PC-3 (cell line): ENCODE measurements at regions not wholly inside any gene's neighbourhood (a gene's known extent, or its start where the extent isn't known, plus 50 kb on each side); places are given as distances from the start of the nearest gene placed in this dataset.

Experiments used
- ATAC-seq: fragments of 200-7000 bp; cut with Tn5 transposase; 2 replicates; pipeline ENCODE4 v1.9.1; 2020; ENCODE audit warnings: mild to moderate bottlenecking, moderate library complexity
- BruUV-seq: library from RNA; stranded (reverse); fragments of 400-500 nt; replicated peaks from 2 replicates; lab custom pipeline; 2021; lab: Mats Ljungman, UMichigan
- CTCF ChIA-PET: fragments of 300-600 bp; sonication (Branson Sonifier 250); formaldehyde crosslinking; loops from one replicate; lab custom pipeline; 2022; ENCODE audit warnings: antibody characterized with exemption; lab: Charles Lee
- POLR2A ChIA-PET: fragments of 300-600 bp; sonication (Branson Sonifier 250); formaldehyde crosslinking; loops from one replicate; lab custom pipeline; 2022; ENCODE audit warnings: antibody characterized with exemption; ENCODE audit not compliant: unreplicated experiment; lab: Charles Lee
- DNase-seq: peaks from one replicate; pipeline ENCODE4 v3.0.0-alpha.2; 2015
- H2AFZ ChIP-seq: fragments of 300-600 bp; sonication (generic); 2 replicates; pipeline ENCODE4 v1.6.0; 2016; ENCODE audit warnings: antibody characterized with exemption, low read length
- H3F3A ChIP-seq: fragments of 300-600 bp; sonication (generic); one replicate; pipeline ENCODE4 v1.6.0; 2017; ENCODE audit warnings: antibody characterized with exemption, low read length, control low read depth, mild to moderate bottlenecking; ENCODE audit not compliant: unreplicated experiment
- H3K27ac ChIP-seq: fragments of 300-600 bp; sonication (generic); 2 replicates; pipeline ENCODE4 v1.5.1; 2016; ENCODE audit warnings: mild to moderate bottlenecking, low read length
- H3K27me3 ChIP-seq: fragments of 300-600 bp; sonication (generic); 2 replicates; pipeline ENCODE4 v1.6.1; 2016; ENCODE audit warnings: low read length, mixed read lengths
- H3K36me3 ChIP-seq: fragments of 300-600 bp; sonication (generic); 2 replicates; pipeline ENCODE4 v1.6.1; 2016; ENCODE audit warnings: low read depth, mixed run types, low read length, mixed read lengths
- H3K4me1 ChIP-seq: fragments of 300-600 bp; sonication (generic); 2 replicates; pipeline ENCODE4 v1.5.1; 2016; ENCODE audit warnings: low read length; ENCODE audit not compliant: insufficient read depth
- H3K4me2 ChIP-seq: fragments of 300-600 bp; sonication (generic); 2 replicates; pipeline ENCODE4 v1.6.0; 2016; ENCODE audit warnings: low read length
- H3K4me3 ChIP-seq: fragments of 300-600 bp; sonication (generic); 2 replicates; pipeline ENCODE4 v1.5.1; 2016; ENCODE audit warnings: mild to moderate bottlenecking, low read length, mixed read lengths
- H3K79me2 ChIP-seq: fragments of 300-600 bp; sonication (generic); 2 replicates; pipeline ENCODE4 v1.6.1; 2017; ENCODE audit warnings: low read length, mixed read lengths
- H3K9ac ChIP-seq: fragments of 300-600 bp; sonication (generic); 2 replicates; pipeline ENCODE4 v1.6.0; 2016; ENCODE audit warnings: mild to moderate bottlenecking, low read length
- H3K9me2 ChIP-seq: fragments of 300-600 bp; sonication (generic); replicated peaks from 2 replicates; pipeline ENCODE4 v1.6.1; 2016; ENCODE audit warnings: mixed run types, low read length, mixed read lengths
- H3K9me3 ChIP-seq: fragments of 300-600 bp; sonication (generic); 2 replicates; pipeline ENCODE4 v1.6.1; 2016; ENCODE audit warnings: low read length, mixed read lengths
- H4K20me1 ChIP-seq: fragments of 300-600 bp; sonication (generic); 2 replicates; pipeline ENCODE4 v1.6.1; 2016; ENCODE audit warnings: low read length, mixed read lengths
- CTCF ChIP-seq: fragments of 300-600 bp; sonication (generic); conservative IDR thresholded peaks from 2 replicates; pipeline ENCODE4 v1.5.1; 2017; ENCODE audit warnings: antibody characterized with exemption, low read depth, mild to moderate bottlenecking, low read length
- EZH2 ChIP-seq: fragments of 300-600 bp; sonication (generic); IDR thresholded peaks from one replicate; pipeline ENCODE4 v1.6.1; 2017; ENCODE audit warnings: antibody characterized with exemption, mild to moderate bottlenecking, low read length; ENCODE audit not compliant: unreplicated experiment
- EZH2phosphoT487 ChIP-seq: fragments of 300-600 bp; sonication (generic); IDR thresholded peaks from 2 replicates; pipeline ENCODE4 v1.6.1; 2018; ENCODE audit warnings: mild to moderate bottlenecking, antibody characterized with exemption, low read length, borderline replicate concordance
- intact Hi-C: fragments of 100-400 bp; cut with micrococcal nuclease; formaldehyde crosslinking; loops from 2 replicates; pipeline ENCODE4 v1.9.0; 2023

- no peaks in the 10 kb centered on the region for H3K9me2 ChIP-seq
- H3K27ac ChIP-seq = 0 out of 2 replicates have a peak overlapping the region, but pooled peaks have one; percentile 14
- H3K27me3 ChIP-seq = no peaks in the 10 kb centered on the region
- H3K36me3 ChIP-seq = no peaks in the 10 kb centered on the region
- TF ChIP-seq EZH2phosphoT487 = no peak
- TF ChIP-seq CTCF = no peak
- TF ChIP-seq EZH2 = no peak
- POLR2A ChIA-PET = interaction anchor here (0.6 kb wide), 1 partner anchor 42 kb away, joined by 3 read pairs; no protein-coding TSS in a partner anchor
- no peak for ATAC-seq
- H3K9me3 ChIP-seq = no peaks in the 10 kb centered on the region
- no peak overlapping the region for H3K4me2 ChIP-seq
- no peak overlapping the region for H3K4me3 ChIP-seq
- CTCF ChIA-PET = no interaction called here
- intact Hi-C loops = no loop called here
- no peaks in the 10 kb centered on the region for H3F3A ChIP-seq
- H2AFZ ChIP-seq = no peak overlapping the region
- no peak for DNase-seq
- BruUV-seq = no TSS peak
- H4K20me1 ChIP-seq = no peaks in the 10 kb centered on the region
- H3K9ac ChIP-seq = no peak overlapping the region
- H3K79me2 ChIP-seq = no peaks in the 10 kb centered on the region
- H3K4me1 ChIP-seq = peaks cover 12% of the 10 kb centered on the region
These were observed 86.9 kb upstream of the SLC25A26 start for GRCh38 chr3:66133853-66134445.

GRCh38 chr3:66133050-66133757 lies 87.6 kb upstream of the SLC25A26 start:
- H3K4me2 ChIP-seq = peak overlapping the region; percentile 22; the same call in 1 of the 2 replicates
- peak; percentile 99 for ATAC-seq
- 0 out of 2 replicates have a peak overlapping the region, but pooled peaks have one; percentile 18 for H3K27ac ChIP-seq
- H4K20me1 ChIP-seq = no peaks in the 10 kb centered on the region
- no peaks in the 10 kb centered on the region for H3K9me2 ChIP-seq
- no peak overlapping the region for H3K4me3 ChIP-seq
- H3K79me2 ChIP-seq = no peaks in the 10 kb centered on the region
- H3K9ac ChIP-seq = no peak overlapping the region
- peaks cover 12% of the 10 kb centered on the region for H3K4me1 ChIP-seq
- intact Hi-C loops = no loop called here
- TF ChIP-seq EZH2 (no peak), CTCF (no peak), EZH2phosphoT487 (no peak)
- H3K27me3 ChIP-seq = no peaks in the 10 kb centered on the region
- no peaks in the 10 kb centered on the region for H3F3A ChIP-seq
- BruUV-seq = no TSS peak
- DNase-seq = peak; percentile 73
- ChIA-PET POLR2A (interaction anchor here (0.6 kb wide), 1 partner anchor 41 kb away, joined by 3 read pairs; no protein-coding TSS in a partner anchor), CTCF (no interaction called here)
- H3K9me3 ChIP-seq = no peaks in the 10 kb centered on the region
- H2AFZ ChIP-seq = no peak overlapping the region
- H3K36me3 ChIP-seq = no peaks in the 10 kb centered on the region

- Histone ChIP-seq H4K20me1 (no peaks in the 10 kb centered on the region), H2AFZ (no peak overlapping the region), H3K4me3 (no peak overlapping the region), H3K27me3 (no peaks in the 10 kb centered on the region), H3K27ac (no peak overlapping the region), H3K9me2 (no peaks in the 10 kb centered on the region), H3F3A (no peaks in the 10 kb centered on the region), H3K36me3 (no peaks in the 10 kb centered on the region), H3K4me2 (no peak overlapping the region), H3K9me3 (no peaks in the 10 kb centered on the region), H3K79me2 (no peaks in the 10 kb centered on the region), H3K4me1 (peaks cover 9% of the 10 kb centered on the region), H3K9ac (no peak overlapping the region)
- intact Hi-C loops = no loop called here
- ATAC-seq = no peak
- ChIA-PET CTCF (no interaction called here), POLR2A (no interaction called here)
- TF ChIP-seq EZH2 (no peak), CTCF (no peak), EZH2phosphoT487 (no peak)
- BruUV-seq = no TSS peak
- DNase-seq = no peak
These were observed 89.9 kb upstream of the MAGI1 start for GRCh38 chr3:66128623-66129022.
